OCI-LY7 (cell line): ENCODE measurements at regions not wholly inside any gene's neighbourhood (a gene's known extent, or its start where the extent isn't known, plus 50 kb on each side); places are given as distances from the start of the nearest gene placed in this dataset.
A peak's percentile ranks its signal among the peaks of the same experiment; 100 is the strongest.

ENCODE experiments used
- BruUV-seq: library from RNA; stranded (reverse); fragments of 400-500 nt; replicated peaks from 2 replicates; lab custom pipeline; 2021; lab: Mats Ljungman, UMichigan
- CTCF ChIA-PET: fragments of 300-600 bp; sonication (Branson Sonifier 250); formaldehyde crosslinking; loops from one replicate; lab custom pipeline; 2022; ENCODE audit warnings: antibody characterized with exemption; ENCODE audit not compliant: unreplicated experiment; lab: Charles Lee
- POLR2A ChIA-PET: fragments of 300-600 bp; sonication (Branson Sonifier 250); formaldehyde crosslinking; loops from one replicate; lab custom pipeline; 2022; ENCODE audit warnings: antibody characterized with exemption; lab: Charles Lee
- DNase-seq: peaks from one replicate; pipeline ENCODE4 v3.0.0-alpha.2; 2015; ENCODE audit warnings: low spot score
- H2AFZ ChIP-seq: fragments of 200-600 bp; sonication (generic), shearing (Covaris generic); 2 replicates; pipeline ENCODE4 v1.6.1; 2014; ENCODE audit warnings: mild to moderate bottlenecking, antibody characterized with exemption, low read length, moderate library complexity
- H3K27ac ChIP-seq: fragments of 200-600 bp; sonication (generic); 2 replicates; pipeline ENCODE4 v1.5.1; 2014; ENCODE audit warnings: mixed run types, low read depth, mild to moderate bottlenecking, moderate library complexity, low read length, inconsistent platforms; ENCODE audit not compliant: poor library complexity, severe bottlenecking
- H3K36me3 ChIP-seq: fragments of 200-600 bp; sonication (generic); 2 replicates; pipeline ENCODE4 v1.6.1; 2014; ENCODE audit warnings: mild to moderate bottlenecking, antibody characterized with exemption, low read length, moderate library complexity, mixed read lengths; ENCODE audit not compliant: insufficient read depth
- H3K4me1 ChIP-seq: fragments of 200-600 bp; sonication (generic); 2 replicates; pipeline ENCODE4 v1.5.1; 2014; ENCODE audit warnings: mild to moderate bottlenecking, low read length; ENCODE audit not compliant: insufficient read depth, poor library complexity, severe bottlenecking
- H3K4me2 ChIP-seq: fragments of 200-600 bp; sonication (generic); 2 replicates; pipeline ENCODE4 v1.6.1; 2014; ENCODE audit warnings: mild to moderate bottlenecking, low read length
- H3K4me3 ChIP-seq: fragments of 200-600 bp; sonication (generic); 2 replicates; pipeline ENCODE4 v1.5.1; 2014; ENCODE audit warnings: mild to moderate bottlenecking, low read depth, low read length; ENCODE audit not compliant: poor library complexity, severe bottlenecking
- H3K79me2 ChIP-seq: fragments of 200-600 bp; sonication (generic); 2 replicates; pipeline ENCODE4 v1.6.1; 2016; ENCODE audit warnings: low read depth, mild to moderate bottlenecking, low read length, moderate library complexity, mixed read lengths; ENCODE audit not compliant: insufficient read depth
- H3K9me2 ChIP-seq: fragments of 200-600 bp; sonication (generic); 2 replicates; pipeline ENCODE4 v1.6.1; 2016; ENCODE audit warnings: mild to moderate bottlenecking, low read length, mixed read lengths; ENCODE audit not compliant: insufficient read depth
- H3K9me3 ChIP-seq: fragments of 200-600 bp; sonication (generic); 2 replicates; pipeline ENCODE4 v1.6.1; 2014; ENCODE audit warnings: mild to moderate bottlenecking, mixed run types, low read length, mixed read lengths
- H4K20me1 ChIP-seq: fragments of 200-600 bp; sonication (generic); 2 replicates; pipeline ENCODE4 v1.6.1; 2014; ENCODE audit warnings: mild to moderate bottlenecking, antibody characterized with exemption, low read length, moderate library complexity, mixed read lengths; ENCODE audit not compliant: insufficient read depth
- CTCF ChIP-seq: fragments of 200-600 bp; sonication (generic); conservative IDR thresholded peaks from 2 replicates; pipeline ENCODE4 v1.5.1; 2014; ENCODE audit warnings: mild to moderate bottlenecking, antibody characterized with exemption, low read length, moderate library complexity, mixed read lengths
- EZH2phosphoT487 ChIP-seq: fragments of 200-600 bp; sonication (generic); IDR thresholded peaks from 2 replicates; pipeline ENCODE4 v1.6.1; 2018; ENCODE audit warnings: low read depth, borderline replicate concordance, mild to moderate bottlenecking, mixed run types, antibody characterized with exemption, low read length, moderate library complexity, mixed read lengths
- intact Hi-C: fragments of 100-400 bp; cut with micrococcal nuclease; formaldehyde crosslinking; loops from one replicate; pipeline ENCODE4 v1.10.0; 2022; ENCODE audit not compliant: unreplicated experiment

GRCh38 chr16:64206862-64207261 lies 915.0 kb downstream of the CDH11 start:
- Histone ChIP-seq H3K9me3 (peaks cover 10% of the 10 kb centered on the region; the same call in 1 of the 2 replicates), H3K36me3 (no peaks in the 10 kb centered on the region; the same call in 1 of the 2 replicates), H3K4me2 (0 out of 2 replicates have a peak overlapping the region, but pooled peaks have one; percentile 7), H3K79me2 (no peaks in the 10 kb centered on the region), H4K20me1 (no peaks in the 10 kb centered on the region), H3K9me2 (no peaks in the 10 kb centered on the region; the same call in 1 of the 2 replicates), H3K4me1 (peaks cover 10% of the 10 kb centered on the region), H3K27ac (no peak overlapping the region), H2AFZ (0 out of 2 replicates have a peak overlapping the region, but pooled peaks have one; percentile 1), H3K4me3 (no peak overlapping the region)
- POLR2A ChIA-PET = interaction anchor here (0.6 to 0.7 kb wide), 3 partner anchors 36 to 103 kb away, joined by 3 to 6 read pairs (median 4); no protein-coding TSS in a partner anchor
- peak; percentile 23 for DNase-seq
- BruUV-seq = no TSS peak
- CTCF ChIA-PET = interaction anchor here (1.0 kb wide), 1 partner anchor 23 kb away, joined by 3 read pairs; no protein-coding TSS in a partner anchor
- intact Hi-C loops = no loop called here
- no peak for TF ChIP-seq CTCF
- TF ChIP-seq EZH2phosphoT487 = no peak

- Histone ChIP-seq H2AFZ (peak overlapping the region; percentile 30; the same call in 1 of the 2 replicates), H3K9me2 (no peaks in the 10 kb centered on the region), H3K27ac (no peak overlapping the region), H3K36me3 (no peaks in the 10 kb centered on the region; the same call in 1 of the 2 replicates), H4K20me1 (no peaks in the 10 kb centered on the region), H3K9me3 (peaks cover 10% of the 10 kb centered on the region; the same call in 1 of the 2 replicates), H3K4me3 (no peak overlapping the region), H3K4me1 (peaks cover 10% of the 10 kb centered on the region), H3K79me2 (no peaks in the 10 kb centered on the region), H3K4me2 (no peak overlapping the region)
- ChIA-PET CTCF (no interaction called here), POLR2A (interaction anchor here (0.5 to 1.8 kb wide), 3 partner anchors 11 to 216 kb away, joined by 3 to 5 read pairs (median 4); no protein-coding TSS in a partner anchor)
- no TSS peak for BruUV-seq
- intact Hi-C loops = no loop called here
- TF ChIP-seq EZH2phosphoT487 (no peak), CTCF (no peak)
- no peak for DNase-seq
These were observed 918.7 kb downstream of the CDH11 start for GRCh38 chr16:64203126-64203525.

DNA sequence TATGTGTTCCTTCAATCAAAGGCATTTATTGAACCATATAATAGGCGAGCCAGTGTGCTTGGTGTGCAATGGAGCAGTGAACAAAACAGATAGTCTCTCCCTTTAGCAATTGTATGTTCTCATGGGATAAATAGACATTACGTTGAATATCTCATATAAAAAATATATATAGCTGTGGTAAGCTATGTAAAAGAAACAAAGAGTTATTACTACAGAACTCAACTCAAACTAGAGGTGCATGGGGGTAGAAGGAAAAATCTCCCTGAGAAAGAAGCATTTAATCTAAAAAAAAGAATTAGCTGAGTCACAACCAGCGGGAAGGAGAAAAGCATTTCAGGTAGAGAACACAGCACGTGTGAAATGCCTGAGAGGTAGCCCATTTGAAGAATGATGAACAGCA lies 919.3 kb downstream of the CDH11 start:
- DNase-seq = no peak
- ChIA-PET CTCF (no interaction called here), POLR2A (interaction anchor here (0.5 to 1.8 kb wide), 3 partner anchors 12 to 216 kb away, joined by 3 to 5 read pairs (median 4); no protein-coding TSS in a partner anchor)
- H3K79me2 ChIP-seq = no peaks in the 10 kb centered on the region
- no peak overlapping the region for H3K4me2 ChIP-seq
- peak overlapping the region; percentile 30 for H2AFZ ChIP-seq
- no peak overlapping the region for H3K4me3 ChIP-seq
- peaks cover 10% of the 10 kb centered on the region for H3K4me1 ChIP-seq
- H3K27ac ChIP-seq = no peak overlapping the region
- TF ChIP-seq CTCF (no peak), EZH2phosphoT487 (no peak)
- intact Hi-C loops = no loop called here
- no peaks in the 10 kb centered on the region for H3K9me2 ChIP-seq
- H3K9me3 ChIP-seq = peaks cover 10% of the 10 kb centered on the region; the same call in 1 of the 2 replicates
- H4K20me1 ChIP-seq = no peaks in the 10 kb centered on the region
- no peaks in the 10 kb centered on the region; the same call in 1 of the 2 replicates for H3K36me3 ChIP-seq
- no TSS peak for BruUV-seq
